8988T (cell line): ENCODE measurements at regions not wholly inside any gene's neighbourhood (a gene's known extent, or its start where the extent isn't known, plus 50 kb on each side); places are given as distances from the start of the nearest gene placed in this dataset.

ENCODE experiments used
- DNase-seq: peaks from one replicate; pipeline ENCODE4 v3.0.0; 2011

DNA sequence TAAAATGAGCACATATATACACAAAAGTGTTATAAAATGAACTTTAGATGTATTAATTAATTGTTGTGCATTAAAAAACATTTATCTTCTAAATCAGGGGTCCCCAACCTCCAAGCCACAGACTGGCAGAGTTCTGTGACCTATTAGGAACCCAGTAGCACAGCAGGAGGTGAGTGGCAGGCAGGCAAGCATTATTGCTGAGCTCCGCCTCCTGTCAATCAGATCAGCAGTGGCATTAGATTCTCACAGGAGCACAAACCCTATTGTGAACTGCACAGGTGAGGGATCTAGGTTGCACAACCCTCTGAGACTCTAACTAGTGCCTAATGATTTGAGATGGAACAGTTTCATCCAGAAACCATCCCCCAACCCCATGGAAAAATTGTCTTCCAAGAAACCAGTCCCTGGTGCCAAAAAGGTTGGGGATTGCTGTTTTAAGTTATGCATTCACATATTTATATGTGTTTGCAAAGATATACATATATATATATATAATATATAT, 583.7 kb downstream of the KCNJ2 start:
- no peak for DNase-seq

DNA sequence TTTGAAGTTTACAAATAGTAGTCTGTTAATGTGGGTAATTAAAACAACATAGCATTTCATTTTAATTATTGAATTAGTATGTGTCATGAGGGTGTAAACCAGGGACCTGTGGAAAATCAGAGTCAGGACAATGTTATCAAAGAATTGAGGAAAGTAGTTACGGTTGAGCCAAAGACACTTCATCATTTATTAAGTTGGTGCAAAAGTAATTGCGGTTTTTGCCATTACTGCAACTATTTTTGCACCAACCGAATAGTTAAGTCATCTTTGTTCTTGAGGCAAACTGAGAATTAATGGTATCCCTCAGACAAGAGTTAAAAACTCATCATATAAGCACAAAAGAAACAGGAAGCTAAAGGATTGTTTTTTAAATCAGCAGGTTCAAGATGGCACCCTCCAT, 593.7 kb downstream of the KCNJ2 start:
- DNase-seq: no peak

- DNase-seq: no peak
Observed at GRCh38 chr17:70767102-70767701, 597.9 kb downstream of the KCNJ2 start.

DNA sequence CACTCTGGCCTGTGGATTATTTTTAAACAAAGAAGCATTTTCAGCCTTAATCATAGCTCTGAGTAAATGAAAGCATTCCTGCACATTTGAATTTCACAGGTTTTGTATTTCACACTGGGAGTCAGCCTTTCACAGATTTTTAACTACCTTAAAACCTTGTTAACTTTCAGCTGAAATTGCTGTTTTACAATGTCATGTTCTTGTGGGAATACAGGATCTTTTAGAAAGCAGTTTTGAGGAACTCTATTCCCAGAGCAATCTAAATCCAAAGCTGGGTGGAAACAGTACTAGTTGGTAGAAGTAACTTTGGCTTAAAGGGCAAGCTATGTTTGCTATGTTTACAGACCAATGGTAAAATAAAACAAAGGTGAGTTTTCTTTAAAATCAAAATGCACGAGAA, 600.6 kb downstream of the KCNJ2 start:
- DNase-seq: no peak

DNA sequence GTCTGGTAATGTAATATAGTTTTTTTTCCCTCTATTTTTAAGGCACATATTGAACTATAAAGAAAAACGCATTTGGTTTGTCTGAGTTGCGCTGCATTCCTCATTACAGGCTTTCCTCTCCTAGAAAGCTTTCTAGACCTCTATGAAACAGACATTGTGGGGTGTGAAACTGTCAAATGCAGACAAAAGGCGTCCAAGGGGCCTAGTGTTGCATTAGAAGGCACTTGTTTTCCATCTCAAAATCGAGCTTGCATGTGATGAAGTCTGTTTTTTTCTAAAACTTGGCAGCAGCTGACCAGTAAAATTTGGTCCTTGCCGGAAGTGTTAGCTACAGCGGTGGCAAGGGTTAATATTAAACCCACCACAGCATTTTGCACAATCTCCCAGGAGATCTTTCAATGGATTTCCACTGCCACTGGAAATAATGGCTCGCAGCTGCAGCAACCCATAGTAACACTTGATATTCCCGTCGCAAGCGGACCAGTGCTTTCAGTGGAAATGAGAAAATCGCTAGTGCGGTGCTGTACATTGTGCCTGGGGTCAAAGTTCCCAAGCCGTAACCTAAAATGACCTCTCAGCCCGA, 602.6 kb downstream of the KCNJ2 start:
- no peak for DNase-seq

- DNase-seq: no peak
Observed at GRCh38 chr17:70772761-70773160, 603.4 kb downstream of the KCNJ2 start.

DNA sequence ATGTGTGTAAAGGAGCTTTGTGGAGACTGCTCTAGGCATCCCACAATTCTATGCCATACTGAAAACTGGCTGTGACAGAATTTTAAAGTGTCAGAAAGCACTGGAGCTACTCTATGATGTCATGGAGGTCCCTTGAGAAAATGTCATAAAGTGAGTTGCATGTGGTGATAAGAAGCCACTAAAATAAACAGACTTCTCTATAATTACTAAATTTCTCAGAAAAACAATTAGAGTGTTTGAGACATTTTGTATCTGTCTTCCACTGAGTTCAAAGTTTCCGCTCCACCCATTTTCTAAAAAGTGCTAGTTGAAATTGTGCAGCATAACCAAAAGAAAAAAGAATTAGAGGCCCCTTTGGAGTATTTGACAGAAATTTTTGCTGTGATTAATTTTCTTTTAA, 603.9 kb downstream of the KCNJ2 start:
- DNase-seq: no peak

DNA sequence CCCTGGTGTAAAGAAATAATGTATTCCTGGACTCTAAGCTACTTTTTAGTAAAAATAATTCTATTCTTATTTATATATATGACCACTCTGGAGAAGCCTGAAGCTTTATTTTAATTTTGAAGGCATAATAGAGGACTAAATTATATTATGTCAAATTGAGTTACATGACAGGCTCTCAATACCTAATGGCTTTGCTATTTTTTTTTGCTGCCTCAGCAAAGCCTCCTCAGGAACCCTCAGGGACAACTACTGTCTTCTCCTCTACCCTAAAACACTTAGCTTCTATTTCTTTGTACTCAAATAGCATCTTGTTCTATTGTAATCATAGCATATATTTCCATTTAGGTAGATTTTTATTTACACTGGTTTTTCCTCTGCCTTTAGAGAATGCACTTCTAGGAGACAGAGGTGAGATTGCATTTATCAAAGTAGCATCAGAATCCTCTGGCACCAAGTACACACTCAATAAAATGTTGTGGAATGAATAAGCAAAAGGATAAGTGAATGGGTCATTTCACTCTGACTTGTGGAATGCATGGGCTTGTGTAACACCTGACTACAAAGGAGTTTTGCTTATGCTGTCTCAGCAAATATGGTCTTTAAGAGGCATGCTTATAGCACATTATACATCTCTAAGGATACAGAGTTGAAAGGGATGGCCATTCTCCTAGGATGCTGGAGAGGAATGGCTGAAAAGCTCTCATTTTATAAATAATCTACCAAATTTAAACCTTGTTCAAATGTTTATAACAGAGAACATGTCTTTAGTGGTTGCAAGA, 605.2 kb downstream of the KCNJ2 start:
- no peak for DNase-seq

GRCh38 chr17:70775679-70776078, 606.3 kb downstream of the KCNJ2 start:
- no peak for DNase-seq

GRCh38 chr17:70776441-70776840, 607.1 kb downstream of the KCNJ2 start:
- no peak for DNase-seq

DNA sequence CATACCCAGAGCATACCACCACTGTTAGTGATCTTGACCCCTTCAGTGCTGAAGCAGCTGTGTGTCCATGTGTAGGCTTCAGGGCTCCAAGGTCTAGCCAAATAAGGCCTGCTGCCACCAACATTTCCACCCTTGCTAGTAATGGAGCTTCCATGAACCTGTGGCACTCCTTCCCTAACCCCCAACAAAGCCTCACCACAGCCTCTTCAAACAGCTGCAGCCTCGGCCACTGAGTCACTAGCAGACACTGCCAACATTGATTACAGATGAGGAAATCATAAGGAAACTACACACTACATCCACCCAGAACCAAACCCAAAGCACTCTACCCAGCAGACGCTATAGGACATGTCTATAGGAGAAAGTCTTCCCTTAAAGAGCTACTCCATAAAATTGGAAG, 610.7 kb downstream of the KCNJ2 start:
- DNase-seq: no peak

DNA sequence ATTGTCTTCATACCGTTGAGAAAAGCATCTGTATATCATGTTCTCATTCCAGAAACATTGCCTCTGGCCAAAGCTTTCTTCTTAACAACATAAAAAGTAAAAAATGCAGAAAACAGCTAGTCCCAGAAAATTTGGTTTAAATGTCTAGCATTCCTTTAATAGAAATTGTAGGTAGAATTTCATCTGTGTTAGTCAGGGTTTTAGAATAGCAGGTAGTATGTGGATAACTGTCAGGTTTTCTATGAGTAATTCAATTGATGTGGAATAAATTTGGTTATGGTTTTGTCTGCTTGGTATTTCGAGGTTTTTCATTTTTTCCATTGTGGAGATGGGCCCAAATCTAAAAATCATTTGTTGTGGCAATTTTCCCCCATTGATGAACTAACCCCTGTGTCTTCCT, 616.7 kb downstream of the KCNJ2 start:
- DNase-seq: no peak

DNA sequence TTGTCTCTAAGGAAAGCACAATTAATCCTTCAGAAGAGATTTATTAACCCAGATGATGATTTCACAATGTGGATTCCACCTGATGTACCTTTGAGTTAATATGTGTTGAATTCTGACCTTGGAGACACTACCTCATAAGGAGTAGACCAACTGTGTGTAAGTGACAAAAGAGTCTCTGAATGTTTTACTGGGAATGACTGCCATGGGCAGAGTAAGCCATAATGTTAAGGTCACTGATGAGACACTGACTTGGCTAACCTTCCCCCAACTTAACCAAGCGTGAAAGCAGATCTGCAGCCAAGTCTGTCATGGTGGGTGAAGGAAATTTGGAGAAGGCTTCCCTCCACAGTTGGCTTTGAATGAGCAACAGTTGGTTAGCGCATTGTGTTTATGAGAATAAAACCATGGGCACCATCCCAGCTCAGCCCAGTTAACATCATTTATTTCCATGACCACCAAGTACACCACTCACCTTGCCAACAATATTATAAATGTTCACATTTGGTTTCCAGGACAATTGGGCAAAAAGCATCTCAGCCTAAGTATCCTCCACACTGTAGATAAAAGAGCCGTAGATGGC, 618.5 kb downstream of the KCNJ2 start:
- no peak for DNase-seq

DNA sequence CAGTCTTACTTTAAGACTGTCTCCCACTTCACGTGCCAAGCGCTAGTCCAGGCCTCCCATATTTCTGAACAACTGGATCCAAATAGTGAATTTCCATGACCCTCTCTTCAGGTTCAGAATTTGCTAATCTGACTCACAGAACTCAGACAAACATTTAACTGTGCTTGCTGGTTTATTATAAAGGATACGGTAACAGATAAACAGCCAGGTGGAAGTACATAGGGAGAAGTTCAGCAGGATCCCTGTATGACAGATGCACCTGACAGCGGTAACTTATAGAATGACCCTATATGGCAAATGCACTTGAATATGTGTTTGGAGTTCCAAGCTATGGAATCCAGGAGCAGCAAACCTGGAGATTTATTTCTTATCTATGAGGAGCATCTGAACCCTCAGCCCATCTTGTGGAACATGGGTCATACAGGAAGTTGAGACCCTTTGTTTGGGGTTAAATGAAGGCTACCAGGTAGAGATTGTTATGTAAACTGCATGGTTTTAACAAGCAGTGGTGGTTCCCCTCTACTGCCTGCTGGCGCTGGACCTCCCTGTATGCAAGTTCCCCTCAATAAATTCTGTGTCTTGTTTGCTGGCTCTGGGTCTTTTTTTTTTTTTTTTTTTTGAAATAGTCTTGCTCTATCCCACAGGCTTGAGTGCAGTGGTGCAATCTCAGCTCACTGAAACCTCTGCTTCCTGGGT, 622.6 kb downstream of the KCNJ2 start:
- no peak for DNase-seq

DNA sequence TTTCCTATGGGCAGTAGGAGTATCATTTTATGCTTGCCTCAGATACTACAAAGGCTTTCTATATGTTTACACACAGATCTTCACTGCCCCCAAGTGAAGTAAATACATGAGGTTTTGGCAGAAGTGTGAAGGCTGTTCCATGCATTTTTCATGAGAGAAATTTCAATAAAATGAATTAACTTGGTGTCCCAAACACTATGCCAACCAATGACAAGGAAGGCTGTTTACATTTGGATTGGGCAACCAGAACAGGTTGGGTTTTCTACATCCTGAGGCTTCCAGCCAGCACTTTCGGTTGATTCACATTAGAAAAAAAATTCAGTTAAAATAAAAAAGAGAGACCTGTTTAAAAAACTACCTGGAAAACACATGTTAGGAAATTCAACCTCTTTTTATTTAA, 625.4 kb downstream of the KCNJ2 start:
- DNase-seq: no peak

GRCh38 chr17:70795620-70796019, 626.3 kb downstream of the KCNJ2 start:
- no peak for DNase-seq

GRCh38 chr17:70796757-70797156, 627.4 kb downstream of the KCNJ2 start:
- no peak for DNase-seq

- no peak for DNase-seq
Observed at GRCh38 chr17:70797166-70797565, 627.8 kb downstream of the KCNJ2 start.

DNA sequence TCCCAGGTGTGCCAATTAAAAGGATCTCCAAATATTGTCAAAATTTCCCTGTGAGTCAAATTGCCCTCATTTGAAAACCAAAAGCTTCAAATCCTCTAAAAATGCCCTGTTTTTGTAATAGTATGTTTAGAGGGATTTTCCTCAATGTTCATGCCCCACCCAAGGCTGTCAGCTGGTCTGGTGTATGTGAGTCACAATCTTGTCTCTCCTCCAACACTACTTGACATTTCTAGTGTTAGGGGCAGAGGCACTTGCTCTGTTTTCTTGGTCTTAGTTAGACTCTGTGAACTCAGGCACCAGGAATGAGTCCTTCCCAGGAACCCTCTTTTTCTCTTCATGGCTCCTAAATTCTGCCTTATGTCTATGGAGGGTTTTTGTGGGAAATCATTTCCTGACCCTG, 634.8 kb downstream of the KCNJ2 start:
- DNase-seq: no peak

DNA sequence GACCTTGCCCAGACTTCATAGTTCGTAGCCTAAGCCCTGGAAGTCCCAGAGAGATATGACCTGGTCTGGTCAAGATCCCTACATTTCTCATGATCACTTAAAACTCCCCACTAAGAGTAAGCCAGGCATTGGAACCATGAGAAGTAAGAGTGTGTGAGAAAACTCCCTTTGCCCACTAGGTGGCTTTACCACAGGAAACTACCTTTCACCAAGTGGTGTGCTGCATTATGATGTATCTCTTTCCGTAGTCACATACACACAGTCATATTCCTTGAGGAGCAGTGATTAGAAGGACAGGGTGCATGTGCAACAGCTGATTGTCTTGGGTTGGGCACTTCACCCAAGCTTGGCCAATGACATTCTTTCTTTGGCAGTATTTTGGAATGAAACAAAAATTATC, 639.3 kb downstream of the KCNJ2 start:
- DNase-seq: no peak

- DNase-seq: no peak
Observed at GRCh38 chr17:70810609-70811008, 641.3 kb downstream of the KCNJ2 start.

DNA sequence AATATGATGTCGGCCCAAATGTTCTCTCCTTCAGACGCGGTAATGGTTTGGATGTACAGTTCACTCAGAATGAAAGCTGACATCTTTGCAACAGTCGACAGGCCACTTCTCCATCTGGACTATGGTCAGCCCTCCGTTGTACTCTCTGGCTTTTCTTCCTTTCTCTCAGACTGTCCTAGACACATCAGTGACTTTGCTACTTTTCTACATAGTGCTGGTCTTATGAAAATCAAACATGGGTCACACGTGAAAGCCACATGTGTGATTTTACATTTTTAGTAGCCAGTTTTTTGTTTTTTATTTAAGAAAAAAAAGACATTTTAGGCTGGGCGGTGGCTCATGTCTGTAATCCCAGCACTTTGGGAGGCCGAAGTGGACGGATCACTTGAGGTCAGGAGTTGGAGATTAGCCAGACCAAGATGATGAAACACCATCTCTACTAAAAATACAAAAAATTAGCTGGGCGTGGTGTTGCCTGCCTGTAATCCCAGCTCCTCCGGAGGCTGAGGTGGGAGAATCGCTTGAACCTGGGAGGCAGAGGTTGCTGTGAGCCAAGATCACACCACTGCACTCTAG, 644.1 kb downstream of the KCNJ2 start:
- no peak for DNase-seq

- DNase-seq: no peak
Observed at GRCh38 chr17:70819183-70819582, 649.9 kb downstream of the KCNJ2 start.
